ENCODE measurements at regions not wholly inside any gene's neighbourhood (a gene's known extent, or its start where the extent isn't known, plus 50 kb on each side); places are given as distances from the start of the nearest gene placed in this dataset.

DNA sequence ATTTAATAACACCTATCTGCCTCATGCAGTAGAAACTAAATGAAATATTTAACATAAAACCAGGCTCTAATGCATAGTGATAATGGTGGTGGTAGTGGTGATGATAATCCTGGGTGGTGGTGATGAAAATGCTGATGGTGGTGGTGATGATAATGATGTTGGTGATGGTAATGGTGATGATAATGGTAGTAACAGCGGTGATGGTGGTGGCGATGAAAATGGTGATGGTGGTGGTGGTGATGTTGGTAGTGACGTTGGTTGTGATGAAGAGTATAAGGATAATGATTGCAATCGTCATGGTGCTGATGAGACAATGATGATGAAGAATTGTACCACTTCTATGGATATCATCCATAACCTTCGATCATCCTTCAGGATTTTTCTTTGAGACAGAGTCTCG, 173.7 kb upstream of the CDH11 start:
- TF ChIP-seq HDGF (IDR thresholded peaks at IDR 0.05; ENCODE audit: borderline replicate concordance) (no peak), FOXA1 (IDR thresholded peaks at IDR 0.05) (no peak), BHLHE40 (IDR thresholded peaks at IDR 0.05; ENCODE audit: borderline replicate concordance) (no peak), SUZ12 (IDR thresholded peaks at IDR 0.05) (no peak), ELF4 (IDR thresholded peaks at IDR 0.05) (no peak), CTBP1 (IDR thresholded peaks at IDR 0.05; ENCODE audit: borderline replicate concordance) (no peak), ZNF384 (IDR thresholded peaks at IDR 0.05) (no peak), NFRKB (IDR thresholded peaks at IDR 0.05) (no peak), ARNT (IDR thresholded peaks at IDR 0.05) (no peak), TARDBP (IDR thresholded peaks at IDR 0.05) (no peak), LEF1 (IDR thresholded peaks at IDR 0.05; ENCODE audit: borderline replicate concordance) (no peak), SP1 (IDR thresholded peaks at IDR 0.05) (no peak), L3MBTL2 (conservative IDR thresholded peaks at IDR 0.05) (no peak), FOXK2 (IDR thresholded peaks at IDR 0.05) (no peak), FOXM1 (IDR thresholded peaks at IDR 0.05; ENCODE audit: borderline replicate concordance) (no peak)
- TF ChIP-seq, protein P1, sequence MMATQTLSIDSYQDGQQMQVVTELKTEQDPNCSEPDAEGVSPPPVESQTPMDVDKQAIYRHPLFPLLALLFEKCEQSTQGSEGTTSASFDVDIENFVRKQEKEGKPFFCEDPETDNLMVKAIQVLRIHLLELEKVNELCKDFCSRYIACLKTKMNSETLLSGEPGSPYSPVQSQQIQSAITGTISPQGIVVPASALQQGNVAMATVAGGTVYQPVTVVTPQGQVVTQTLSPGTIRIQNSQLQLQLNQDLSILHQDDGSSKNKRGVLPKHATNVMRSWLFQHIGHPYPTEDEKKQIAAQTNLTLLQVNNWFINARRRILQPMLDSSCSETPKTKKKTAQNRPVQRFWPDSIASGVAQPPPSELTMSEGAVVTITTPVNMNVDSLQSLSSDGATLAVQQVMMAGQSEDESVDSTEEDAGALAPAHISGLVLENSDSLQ (IDR thresholded peaks at IDR 0.05) = no peak
- ChIA-PET CTCF (no interaction called here), POLR2A (no interaction called here)
- DNase-seq (ENCODE audit: extremely low spot score) = no peak

GRCh38 chr16:65294708-65295107, 172.8 kb upstream of the CDH11 start:
- POLR2A ChIA-PET = no interaction called here
- DNase-seq (ENCODE audit: extremely low spot score) = no peak
- TF ChIP-seq L3MBTL2 (conservative IDR thresholded peaks at IDR 0.05) (no peak), LEF1 (IDR thresholded peaks at IDR 0.05; ENCODE audit: borderline replicate concordance) (no peak)
- CTCF ChIA-PET = no interaction called here

GRCh38 chr16:65294165-65294564, 172.3 kb upstream of the CDH11 start:
- ChIA-PET POLR2A (no interaction called here), CTCF (no interaction called here)
- DNase-seq (ENCODE audit: extremely low spot score) = no peak
- TF ChIP-seq FOXM1 (IDR thresholded peaks at IDR 0.05; ENCODE audit: borderline replicate concordance) = no peak
- TF ChIP-seq CTBP1 (IDR thresholded peaks at IDR 0.05; ENCODE audit: borderline replicate concordance) = no peak
- TF ChIP-seq, protein P1 (IDR thresholded peaks at IDR 0.05) = no peak
- TF ChIP-seq TARDBP (IDR thresholded peaks at IDR 0.05) = no peak
- no peak for TF ChIP-seq L3MBTL2 (conservative IDR thresholded peaks at IDR 0.05)
- TF ChIP-seq LEF1 (IDR thresholded peaks at IDR 0.05; ENCODE audit: borderline replicate concordance) = no peak
- TF ChIP-seq HDGF (IDR thresholded peaks at IDR 0.05; ENCODE audit: borderline replicate concordance) = no peak
- no peak for TF ChIP-seq ELF4 (IDR thresholded peaks at IDR 0.05)
- no peak for TF ChIP-seq FOXA1 (IDR thresholded peaks at IDR 0.05)

DNA sequence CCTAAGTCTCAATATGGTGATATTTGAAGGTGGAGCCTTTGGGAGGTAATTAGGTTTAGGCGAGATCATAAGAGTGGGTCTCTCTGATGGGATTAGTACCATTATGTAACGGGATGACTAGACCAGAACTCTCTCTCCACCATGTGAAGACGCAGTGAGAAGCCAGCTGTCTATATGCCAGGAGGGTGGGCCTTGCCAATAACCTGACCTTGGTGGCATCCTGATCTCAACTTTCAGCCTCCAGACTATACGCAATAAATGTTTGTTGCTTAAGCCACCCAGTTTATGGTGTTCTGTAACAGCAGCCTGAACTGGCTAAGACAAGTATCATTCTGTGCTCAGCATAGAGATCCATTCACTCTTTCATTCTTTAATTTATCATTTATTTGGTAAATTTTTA, 167.2 kb upstream of the CDH11 start:
- TF ChIP-seq, protein P1 (IDR thresholded peaks at IDR 0.05) = no peak
- TF ChIP-seq SUZ12 (IDR thresholded peaks at IDR 0.05) (no peak), BHLHE40 (IDR thresholded peaks at IDR 0.05; ENCODE audit: borderline replicate concordance) (no peak), SP1 (IDR thresholded peaks at IDR 0.05) (no peak), NFRKB (IDR thresholded peaks at IDR 0.05) (no peak), FOXK2 (IDR thresholded peaks at IDR 0.05) (no peak), ELF4 (IDR thresholded peaks at IDR 0.05) (no peak), FOXA1 (IDR thresholded peaks at IDR 0.05) (no peak), TARDBP (IDR thresholded peaks at IDR 0.05) (no peak), ARNT (IDR thresholded peaks at IDR 0.05) (no peak)
- DNase-seq (ENCODE audit: extremely low spot score) = no peak
- ChIA-PET CTCF (no interaction called here), POLR2A (no interaction called here)

DNA sequence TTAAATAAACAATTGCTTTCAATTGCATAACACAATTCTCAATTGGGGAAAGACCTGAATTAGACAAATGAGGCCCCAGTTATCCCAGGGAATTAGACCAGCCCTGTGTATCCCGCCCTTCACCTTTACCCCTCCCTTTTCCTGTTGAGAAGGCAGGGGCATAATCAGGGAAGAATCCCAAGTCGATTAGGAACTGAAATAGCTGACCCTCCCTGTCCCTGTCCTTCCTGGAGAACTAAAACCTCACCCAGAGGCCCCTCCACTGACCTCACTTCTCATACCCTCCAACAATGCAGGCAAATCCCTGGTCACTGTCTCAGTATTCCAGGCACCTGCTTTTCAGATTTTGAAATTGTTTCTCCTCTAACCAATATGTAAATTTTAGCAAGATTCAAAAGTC, 165.4 kb upstream of the CDH11 start:
- ChIA-PET CTCF (no interaction called here), POLR2A (no interaction called here)
- DNase-seq (ENCODE audit: extremely low spot score) = no peak
- TF ChIP-seq TARDBP (IDR thresholded peaks at IDR 0.05) (no peak), LEF1 (IDR thresholded peaks at IDR 0.05; ENCODE audit: borderline replicate concordance) (no peak), ZNF384 (IDR thresholded peaks at IDR 0.05) (no peak), ARNT (IDR thresholded peaks at IDR 0.05) (no peak), BHLHE40 (IDR thresholded peaks at IDR 0.05; ENCODE audit: borderline replicate concordance) (no peak), FOXA1 (IDR thresholded peaks at IDR 0.05) (no peak), HDGF (IDR thresholded peaks at IDR 0.05; ENCODE audit: borderline replicate concordance) (no peak), L3MBTL2 (conservative IDR thresholded peaks at IDR 0.05) (no peak), SP1 (IDR thresholded peaks at IDR 0.05) (no peak), FOXK2 (IDR thresholded peaks at IDR 0.05) (no peak), CTBP1 (IDR thresholded peaks at IDR 0.05; ENCODE audit: borderline replicate concordance) (no peak), ELF4 (IDR thresholded peaks at IDR 0.05) (no peak)
- TF ChIP-seq, protein P1 (IDR thresholded peaks at IDR 0.05) = no peak

- POLR2A ChIA-PET = no interaction called here
Observed at GRCh38 chr16:65285128-65286048, 163.5 kb upstream of the CDH11 start.

More at GRCh38 chr16:65285128-65286048, 163.5 kb upstream of the CDH11 start:
- no peak for TF ChIP-seq ZNF384 (IDR thresholded peaks at IDR 0.05)
- TF ChIP-seq BHLHE40 (IDR thresholded peaks at IDR 0.05; ENCODE audit: borderline replicate concordance) = no peak
- TF ChIP-seq FOXM1 (IDR thresholded peaks at IDR 0.05; ENCODE audit: borderline replicate concordance) = no peak
- no peak for TF ChIP-seq L3MBTL2 (conservative IDR thresholded peaks at IDR 0.05)
- TF ChIP-seq, protein P1 (IDR thresholded peaks at IDR 0.05) = no peak
- TF ChIP-seq SUZ12 (IDR thresholded peaks at IDR 0.05) = no peak
- CTCF ChIA-PET = no interaction called here
- DNase-seq (ENCODE audit: extremely low spot score) = no peak

All from HEK293T (cell line).